ENCODE measurements at regions not wholly inside any gene's neighbourhood (a gene's known extent, or its start where the extent isn't known, plus 50 kb on each side); places are given as distances from the start of the nearest gene placed in this dataset.

DNA sequence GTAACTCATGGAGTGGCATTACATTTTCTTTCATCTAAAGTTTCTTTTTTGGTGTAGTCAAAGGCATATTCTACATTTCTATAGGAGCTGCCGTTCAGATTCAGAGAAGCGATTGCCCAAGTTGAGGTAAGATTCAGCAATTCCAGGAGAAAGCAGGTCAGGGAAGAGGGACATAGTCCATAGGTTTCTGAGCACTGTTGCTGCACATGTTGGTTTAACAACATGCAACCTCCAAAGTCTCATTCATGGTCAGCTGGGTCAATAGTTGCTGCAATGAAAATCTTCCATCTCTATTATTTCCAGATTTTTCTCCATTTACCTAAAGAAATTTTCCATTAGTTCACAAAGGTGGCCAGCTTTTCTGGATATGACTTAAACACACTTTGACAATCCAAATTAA is 682.3 kb upstream of the MAN1A1 start:
- DNase-seq = no peak

DNA sequence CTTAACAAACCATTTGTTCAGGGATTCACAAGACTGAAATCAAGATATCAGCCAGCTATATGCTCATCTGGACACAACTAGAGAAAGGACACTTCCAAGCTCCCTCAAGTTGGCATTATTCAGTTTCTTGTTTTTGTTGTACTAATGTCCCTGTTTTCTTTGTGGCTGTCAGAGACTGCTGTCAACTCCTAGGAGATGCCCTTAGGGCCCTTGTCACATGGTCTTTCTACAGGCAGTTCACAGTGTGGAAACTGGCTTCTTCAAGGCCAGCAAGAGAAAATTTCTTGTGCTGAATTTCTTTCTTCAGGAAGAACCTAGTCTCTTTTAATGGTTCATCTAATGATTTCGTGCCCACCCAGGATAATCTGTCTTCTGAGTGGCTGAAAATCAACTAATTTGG is 677.2 kb upstream of the MAN1A1 start:
- DNase-seq = no peak

DNA sequence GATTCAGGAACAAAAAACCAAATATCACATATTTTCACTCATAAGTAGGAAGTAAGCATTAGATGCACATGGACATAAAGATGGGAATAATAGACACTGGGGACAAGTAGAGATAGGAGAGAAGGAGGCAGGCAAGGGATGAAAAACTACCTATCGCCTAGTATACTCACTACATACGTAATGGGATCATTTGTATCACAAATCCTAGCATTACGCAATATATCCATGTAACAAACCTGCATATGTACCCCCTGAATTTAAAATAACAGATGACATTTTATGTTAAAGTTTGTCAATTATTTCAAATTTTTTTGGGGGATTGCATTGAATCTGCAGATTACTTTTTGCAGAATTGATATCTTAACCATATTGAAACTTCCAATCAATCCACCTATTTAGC is 660.5 kb upstream of the MAN1A1 start:
- DNase-seq = no peak

DNA sequence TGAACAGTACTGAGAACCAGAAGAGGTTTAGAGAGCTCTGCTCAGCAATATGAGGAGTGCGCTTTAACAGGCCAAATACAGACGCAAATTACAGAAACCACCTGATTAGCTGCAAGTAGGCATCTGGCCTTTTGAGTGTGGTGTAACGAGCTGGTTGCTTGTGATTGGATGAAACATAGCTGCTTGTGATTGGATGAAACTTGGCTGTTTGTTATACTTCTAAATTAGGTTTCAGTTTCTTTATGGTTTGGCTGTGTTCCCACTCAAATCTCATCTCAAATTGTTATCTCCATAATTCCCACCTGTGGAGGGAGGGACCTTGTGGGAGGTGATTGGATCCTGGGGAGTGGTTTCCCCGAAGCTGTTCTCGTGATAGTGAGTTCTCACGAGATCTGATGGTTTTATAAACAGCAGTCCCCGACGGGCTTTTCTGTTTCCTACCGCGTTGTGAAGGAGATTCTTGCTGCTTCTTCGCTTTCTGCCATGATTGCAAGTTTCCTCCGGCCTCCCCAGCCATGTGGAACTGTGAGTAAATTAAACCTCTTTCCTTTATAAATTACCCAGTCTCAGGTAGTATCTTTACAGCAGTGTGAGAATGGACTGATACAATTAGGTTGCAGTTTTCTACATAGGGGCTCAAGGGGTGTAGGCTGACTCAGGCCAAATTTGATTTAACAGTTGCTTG is 655.9 kb upstream of the MAN1A1 start:
- DNase-seq = no peak

DNA sequence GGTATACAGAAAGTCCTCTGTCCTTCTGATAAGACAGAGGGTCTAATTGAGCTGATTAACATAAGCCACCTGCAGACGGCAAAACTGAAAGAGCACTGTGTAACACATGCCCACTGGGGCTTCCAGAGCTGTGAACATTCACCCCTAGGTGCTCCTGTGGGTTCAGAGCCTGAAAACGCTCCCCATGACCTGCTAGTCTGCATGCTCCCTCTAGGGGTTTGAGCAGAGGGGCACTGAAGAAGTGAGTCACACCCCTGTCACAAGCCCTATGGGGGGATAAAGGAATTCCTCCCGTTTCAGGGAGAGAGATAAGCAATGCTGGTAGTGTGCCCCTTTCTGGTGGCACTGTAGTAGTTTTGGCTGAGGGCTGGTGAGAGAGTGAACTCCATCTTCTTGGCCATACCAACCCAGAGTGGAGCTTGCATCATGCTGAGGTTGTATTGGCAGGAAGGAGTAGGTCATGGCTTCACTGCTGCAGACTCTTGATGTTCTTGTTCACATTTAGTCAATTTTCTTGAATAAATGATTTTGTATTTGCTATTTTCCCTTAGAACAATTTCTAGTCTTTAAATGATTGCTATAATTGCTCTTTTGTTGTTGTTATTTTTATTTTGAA is 637.5 kb upstream of the MAN1A1 start:
- no peak for DNase-seq

DNA sequence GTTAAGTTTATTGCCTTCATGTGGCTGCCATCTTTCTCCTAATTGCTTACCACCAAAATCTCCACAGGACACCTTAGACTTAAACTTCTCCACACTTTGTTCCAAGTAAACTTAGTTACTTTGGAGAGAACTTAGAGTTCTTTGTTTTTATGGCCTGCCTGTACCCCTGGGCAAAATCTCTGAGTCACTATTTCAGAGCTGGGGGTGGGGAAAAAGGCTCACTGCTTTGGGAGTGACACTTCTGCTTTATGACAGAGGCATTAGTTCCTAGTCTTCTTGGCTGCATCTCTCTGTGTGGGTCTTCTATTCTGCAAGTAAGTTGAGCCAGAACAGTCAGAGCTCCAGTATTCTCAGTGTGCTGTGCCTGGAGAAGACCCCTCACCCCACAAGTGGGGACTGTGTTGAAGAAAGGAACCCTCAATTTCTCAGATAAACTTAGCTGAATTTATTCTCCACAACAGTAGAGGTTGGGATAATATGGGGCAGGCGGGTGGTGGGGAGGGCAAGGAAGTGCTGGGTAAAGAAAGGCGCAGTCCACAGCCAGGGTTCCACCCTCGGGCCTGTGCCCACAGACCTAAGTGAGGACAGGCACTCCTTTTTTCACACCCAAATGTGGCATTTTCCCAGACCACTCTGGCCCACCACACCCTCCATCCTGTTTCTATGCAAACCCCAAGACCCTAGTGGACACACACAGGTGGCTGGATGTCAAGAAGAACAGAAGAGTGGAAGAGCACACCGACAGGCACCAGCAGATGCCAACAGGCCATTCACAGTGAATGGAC is 636.6 kb upstream of the MAN1A1 start:
- DNase-seq = no peak

DNA sequence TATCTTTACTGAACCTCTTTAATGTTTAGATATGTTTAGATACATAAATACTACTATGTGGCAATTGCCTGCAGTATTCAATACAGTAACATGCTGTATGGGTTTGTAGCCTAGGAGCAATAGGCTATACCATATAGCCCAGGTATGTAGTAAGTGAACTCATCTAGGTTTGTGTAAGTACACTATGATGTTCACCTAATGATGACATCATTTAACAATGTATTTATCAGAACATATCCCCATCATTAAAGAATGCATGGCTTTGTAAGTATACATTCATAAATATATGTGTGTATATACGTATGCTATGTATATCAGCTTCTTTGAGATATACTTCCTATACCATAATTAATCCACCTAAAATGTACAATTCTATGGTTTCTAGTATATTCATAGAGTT is 631.2 kb upstream of the MAN1A1 start:
- DNase-seq = no peak

DNA sequence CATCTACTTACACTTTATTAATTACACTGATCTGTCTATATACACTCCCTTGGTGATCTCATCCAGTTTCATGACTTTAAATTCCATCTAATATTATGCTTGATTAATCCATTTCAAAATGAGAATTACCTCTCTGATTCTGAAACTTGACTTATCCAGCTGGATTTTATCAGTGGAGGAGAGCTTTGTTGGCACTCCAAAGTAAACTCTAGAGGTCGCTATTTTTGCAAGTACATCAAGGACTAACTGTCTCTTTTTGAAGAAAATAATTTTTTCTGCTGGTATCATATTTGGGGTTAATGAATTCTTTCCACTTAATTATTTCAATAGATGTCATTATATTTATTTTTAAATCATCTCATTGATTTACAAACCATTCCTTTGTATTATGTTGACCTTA is 630.3 kb upstream of the MAN1A1 start:
- DNase-seq = no peak

DNA sequence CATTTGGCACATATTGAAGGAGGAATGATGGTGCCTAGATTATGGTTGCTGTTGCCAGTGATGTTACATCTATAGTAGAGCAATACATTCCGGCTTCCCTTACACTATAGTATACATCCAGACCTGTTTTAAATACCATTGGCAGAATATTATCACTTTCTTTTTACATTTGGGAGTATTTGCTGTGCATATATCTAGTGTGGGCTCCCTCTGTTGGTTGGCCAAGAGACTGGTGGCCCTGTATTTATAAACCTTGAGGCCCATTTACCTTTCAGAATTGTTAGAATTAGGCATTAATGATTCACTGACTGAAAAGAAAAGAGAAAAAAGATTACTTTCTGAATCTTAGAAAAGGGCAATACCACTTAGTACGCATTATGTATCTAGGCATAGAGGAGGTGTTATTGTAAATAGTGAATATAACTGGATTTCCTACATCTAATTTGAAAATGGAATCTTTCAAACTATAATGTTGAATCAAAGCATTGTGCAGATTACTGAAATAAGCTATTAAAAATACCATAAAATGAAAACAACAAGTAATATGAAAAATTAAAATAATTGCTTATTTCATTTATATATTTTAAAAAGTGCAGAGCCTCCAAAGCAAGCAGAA is 628.8 kb upstream of the MAN1A1 start:
- DNase-seq = no peak

DNA sequence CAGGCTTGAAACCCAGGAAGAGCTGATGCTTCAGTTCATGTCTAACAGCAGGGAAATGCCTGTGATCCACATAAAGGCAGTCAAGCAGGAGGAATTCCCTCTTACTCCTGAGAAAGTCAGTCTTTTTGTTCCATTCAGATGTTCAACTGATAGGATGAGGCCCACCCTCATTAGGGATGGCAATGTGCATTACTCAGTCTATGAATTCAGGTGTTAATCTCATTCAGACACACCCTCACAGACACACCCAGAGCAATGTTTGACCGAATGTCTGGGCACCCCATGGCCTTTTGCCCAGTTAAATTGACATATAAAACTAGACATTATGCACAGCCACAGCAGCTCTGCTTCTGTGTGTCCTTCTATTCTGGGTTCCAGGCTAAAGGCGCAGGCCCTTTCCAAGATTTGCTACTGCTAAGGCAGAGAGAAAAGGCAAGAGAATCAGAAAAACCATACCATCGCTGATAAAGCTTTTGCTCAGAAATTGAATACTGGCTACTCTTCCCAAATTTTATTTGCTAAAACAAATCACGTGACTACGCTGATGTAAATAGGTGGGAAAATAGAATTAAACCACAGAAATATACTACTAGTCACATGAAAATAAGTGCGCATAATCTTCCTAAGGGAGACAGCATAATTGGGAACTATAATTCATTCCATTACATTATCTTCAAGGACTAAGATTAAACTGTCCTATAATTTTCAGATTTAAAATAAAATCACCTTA is 625.0 kb upstream of the MAN1A1 start:
- DNase-seq = no peak

DNA sequence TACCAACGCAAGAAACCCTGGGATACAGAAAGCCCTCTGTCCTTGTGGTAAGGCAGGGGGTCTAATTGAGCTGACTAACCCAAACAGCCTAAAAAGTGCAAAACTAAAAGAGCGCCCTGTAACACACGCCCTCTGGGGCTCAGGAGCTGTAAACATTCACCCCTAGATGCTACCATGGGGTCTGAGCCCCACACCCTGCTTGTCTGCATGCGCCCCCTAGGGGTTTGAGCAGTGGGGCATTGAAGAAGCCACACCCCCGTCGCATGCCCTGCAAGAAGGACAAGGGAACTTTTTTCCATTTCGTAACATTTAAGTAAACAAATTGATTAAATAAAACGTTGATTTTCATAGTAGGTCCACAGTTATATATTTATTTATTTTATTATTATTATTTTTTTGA is 616.9 kb upstream of the MAN1A1 start:
- no peak for DNase-seq

DNA sequence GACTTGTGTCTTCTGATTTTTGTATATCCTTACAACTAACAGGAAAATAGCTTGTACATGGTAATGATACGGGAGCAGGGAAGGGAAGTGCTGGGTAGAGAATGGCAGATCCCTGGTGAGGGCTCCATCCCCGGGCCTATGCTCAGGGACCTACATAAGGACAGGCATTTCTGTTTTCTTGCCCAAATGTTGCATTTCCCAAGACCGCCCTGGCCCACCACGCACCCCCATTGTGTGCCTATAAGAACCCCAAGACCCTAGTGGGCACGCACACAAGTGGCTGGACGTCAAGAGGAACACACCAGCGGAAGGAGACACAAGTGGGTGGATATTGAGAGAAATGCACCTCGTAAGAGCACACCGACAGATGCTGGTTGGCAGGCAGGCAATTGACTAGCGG is 616.3 kb upstream of the MAN1A1 start:
- DNase-seq = no peak

DNA sequence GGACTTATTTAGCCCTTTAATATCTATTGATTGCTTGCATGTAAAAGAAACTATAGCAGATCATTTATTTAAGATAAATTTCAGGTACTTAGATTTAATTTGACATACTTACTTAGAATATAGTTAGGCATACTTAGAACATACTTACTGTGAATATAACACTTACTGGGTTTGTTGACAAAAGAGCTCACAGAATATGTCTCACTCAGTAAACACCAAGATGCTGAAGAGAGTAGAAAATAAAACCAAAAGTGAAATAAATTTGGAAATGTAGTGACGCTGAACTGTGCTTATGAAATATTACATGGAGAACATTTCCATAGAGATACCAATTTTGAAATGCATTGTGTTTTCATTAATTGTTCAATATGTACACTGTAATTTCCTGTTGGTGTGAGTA is 615.4 kb upstream of the MAN1A1 start:
- no peak for DNase-seq

DNA sequence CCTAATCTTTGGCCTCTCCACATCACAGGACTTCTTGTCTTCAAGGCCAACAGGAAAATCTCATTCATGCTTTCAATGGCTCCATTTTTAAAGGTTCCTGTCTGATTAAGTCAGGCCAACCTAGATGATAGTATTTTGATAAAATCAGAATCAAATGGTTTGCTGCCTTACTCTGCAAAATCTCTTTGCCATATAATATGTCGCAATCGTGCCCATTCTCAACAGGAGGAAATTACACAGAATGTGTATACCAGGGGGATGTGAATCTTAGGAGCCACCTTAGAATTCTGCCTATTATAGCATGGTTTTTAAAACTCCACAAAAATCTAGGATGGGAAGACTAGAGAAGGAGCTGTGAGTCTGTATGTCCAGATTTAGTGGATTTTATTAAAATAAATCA is 612.9 kb upstream of the MAN1A1 start:
- no peak for DNase-seq

DNA sequence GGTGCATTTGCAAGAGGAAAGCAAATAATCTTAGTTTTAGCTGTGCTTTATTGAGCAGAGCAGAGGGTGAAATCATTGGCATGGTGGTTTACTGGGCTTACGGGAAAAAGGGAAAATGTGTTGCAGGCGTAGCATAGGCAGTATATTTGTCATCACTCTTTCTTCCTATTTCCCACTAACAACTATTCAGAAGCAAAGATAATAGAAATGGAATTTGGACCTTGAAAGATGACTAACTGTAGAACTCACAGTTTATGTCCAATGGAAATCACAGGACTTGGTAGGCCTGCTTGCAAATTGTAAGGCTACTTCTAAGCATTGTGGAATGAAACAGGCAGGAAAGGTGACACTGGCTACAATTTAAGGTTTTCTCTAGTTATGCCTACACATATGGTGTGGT is 611.9 kb upstream of the MAN1A1 start:
- DNase-seq = no peak

DNA sequence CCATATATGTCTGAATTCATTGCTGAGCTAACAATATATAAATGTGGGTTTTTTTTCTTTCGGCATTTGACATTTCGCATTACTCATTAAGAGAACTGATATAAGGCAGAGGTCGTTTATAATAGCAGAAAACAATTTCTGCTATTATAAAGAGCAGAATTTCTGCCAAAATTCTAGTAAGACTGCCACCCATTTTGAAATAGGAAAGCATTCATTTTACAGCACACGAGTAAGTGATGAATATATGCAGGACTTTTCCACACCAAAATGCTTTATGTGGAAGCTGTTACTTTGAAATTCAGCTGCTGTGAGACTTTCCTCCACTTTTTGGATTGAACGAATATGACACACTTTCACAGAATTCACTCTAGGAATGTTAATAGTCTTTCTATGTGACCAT is 610.9 kb upstream of the MAN1A1 start:
- no peak for DNase-seq

DNA sequence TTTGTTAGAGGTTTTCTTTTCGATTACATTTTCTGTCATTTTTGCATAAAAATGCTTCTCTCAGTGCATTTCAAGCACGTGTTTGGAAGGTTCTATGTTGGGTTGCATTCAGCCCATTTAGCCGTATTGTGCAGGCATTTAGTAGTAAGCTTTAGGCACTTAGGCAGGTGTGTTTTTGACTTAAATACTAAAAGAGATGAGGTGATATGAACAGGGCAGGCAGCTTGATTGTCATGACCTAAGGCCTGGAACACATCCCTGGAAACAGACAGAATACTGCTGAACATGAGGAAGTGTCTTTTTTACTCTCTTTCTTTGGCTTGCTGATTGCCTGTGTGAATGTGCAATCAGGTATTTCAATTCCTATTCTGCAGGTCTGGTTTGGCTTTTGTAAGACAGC is 610.5 kb upstream of the MAN1A1 start:
- DNase-seq = no peak

DNA sequence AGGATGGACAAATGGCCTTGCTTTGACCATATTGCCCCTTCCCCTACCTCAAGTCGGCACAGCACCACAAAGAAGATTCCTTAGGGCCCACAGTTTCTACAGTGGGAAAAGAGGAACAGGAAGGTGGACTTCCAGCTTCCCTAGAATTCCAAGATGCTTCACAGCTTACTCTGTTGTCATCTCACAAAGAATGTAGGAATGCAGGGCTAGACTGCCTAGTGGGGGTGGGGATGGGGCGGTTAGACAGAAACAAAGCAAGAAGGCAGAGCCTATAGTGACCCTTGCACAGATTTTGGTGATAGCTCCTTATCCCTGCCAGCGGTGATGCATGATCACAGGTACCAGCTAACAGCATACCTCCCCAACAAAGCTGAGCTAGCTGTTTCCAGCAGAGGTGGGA is 607.6 kb upstream of the MAN1A1 start:
- DNase-seq = no peak

DNA sequence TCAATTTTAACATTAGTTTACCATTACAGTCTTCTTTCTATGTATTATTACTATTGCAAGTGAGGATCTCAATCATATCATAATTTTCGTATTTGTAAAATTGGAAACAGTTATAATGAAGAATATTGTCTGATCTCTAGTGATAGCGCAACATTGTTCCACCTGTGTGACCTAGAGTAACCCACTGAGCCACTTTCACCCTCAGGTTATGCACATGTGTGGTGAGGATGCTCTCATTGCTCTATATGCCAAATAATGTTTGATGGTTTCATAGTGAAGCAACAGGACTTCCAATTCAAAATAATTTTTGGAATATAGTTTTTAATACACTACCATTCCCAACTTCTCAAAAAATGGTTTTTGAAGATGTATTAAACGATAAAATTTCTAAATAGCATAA is 603.1 kb upstream of the MAN1A1 start:
- DNase-seq = no peak

DNA sequence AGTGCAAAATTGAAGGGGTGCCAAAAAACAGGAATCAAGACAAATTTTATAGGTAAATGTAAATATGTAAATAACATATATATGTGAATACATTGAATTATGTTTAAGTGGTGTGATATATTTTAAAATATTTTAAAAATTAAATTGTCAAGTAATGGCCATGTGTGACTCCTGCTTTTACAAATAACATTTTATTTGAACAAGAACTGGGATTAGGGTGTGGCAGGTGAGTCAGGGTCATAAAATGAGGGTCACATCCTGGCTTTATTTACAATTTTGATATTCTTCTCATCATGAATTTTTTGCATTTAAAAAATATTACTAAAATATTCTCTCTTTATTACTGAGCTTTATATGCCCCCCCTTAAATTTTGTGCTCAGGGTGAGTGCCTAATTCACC is 601.1 kb upstream of the MAN1A1 start:
- no peak for DNase-seq

DNA sequence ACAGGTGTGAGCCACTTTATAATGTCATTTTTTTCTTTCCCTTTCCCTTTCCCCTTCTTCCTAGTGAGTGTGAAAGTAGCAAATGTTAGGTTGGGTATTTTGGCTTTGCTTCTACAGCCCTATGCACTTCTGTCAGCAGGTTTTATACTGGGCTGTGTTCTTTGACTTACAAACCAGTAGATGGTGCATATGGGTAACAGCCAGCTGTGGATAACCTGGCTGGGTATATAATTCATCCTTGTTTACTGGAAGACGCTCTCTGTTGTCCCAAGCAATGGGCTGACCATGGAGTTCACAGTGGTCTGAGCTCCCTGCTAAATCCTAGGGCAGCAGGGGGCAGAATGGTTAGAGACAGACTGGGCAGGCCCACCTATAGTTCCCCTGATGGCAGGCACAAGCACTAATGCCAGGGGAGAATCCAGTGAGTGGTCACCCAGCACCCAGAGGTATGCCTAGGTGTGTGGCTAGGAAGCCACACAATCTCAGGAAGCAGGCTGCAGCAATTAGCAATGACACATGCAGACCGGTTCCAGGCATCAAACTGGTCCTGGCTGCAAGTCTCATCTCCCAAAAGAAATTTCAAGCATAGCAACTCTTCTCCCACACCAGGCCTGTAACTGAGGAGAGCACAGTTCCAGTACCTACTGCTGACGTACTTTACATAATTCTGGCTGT is 592.7 kb upstream of the MAN1A1 start:
- DNase-seq = no peak

DNA sequence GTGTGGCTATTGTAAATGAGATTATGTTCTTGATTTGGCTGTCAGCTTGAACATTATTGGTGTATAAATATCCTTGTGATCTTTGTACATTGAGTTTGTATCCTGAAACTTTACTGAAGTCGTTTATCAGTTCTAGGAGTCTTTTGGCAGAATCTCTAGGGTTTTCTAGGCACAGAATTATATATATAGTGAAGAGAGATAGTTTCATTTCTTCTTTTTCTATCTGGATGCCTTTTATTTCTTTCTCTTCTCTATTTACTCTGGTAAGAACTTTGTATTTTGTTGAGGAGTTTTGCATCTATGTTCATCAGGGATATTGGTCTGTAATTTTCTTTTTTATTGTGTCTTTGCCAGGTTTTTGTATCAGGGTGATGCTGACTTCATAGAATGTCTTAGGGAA is 589.2 kb upstream of the MAN1A1 start:
- no peak for DNase-seq

DNA sequence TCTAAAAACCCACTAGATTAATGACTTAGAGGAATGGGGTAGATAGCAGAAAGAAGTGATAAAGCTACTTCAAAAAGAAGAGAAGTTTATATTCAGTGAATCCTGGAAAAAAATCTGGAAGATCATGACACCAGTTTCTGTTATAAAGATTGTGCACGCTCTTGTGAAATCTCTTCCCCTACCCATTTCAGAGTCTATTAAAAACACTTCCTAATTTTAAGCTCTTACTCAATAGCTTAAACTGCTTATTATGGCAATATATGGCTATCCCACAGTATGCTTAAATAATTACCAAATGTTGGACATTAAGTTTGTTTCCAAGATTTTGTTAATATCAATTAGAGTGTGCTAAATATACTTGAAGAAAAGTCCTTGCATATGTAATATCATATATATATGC is 585.3 kb upstream of the MAN1A1 start:
- no peak for DNase-seq

Measured in 8988T (cell line).